ENCODE measurements at regions not wholly inside any gene's neighbourhood (a gene's known extent, or its start where the extent isn't known, plus 50 kb on each side); places are given as distances from the start of the nearest gene placed in this dataset.

GRCh38 chr18:22093731-22094357 is 75.5 kb upstream of the GATA6 start:
- Histone ChIP-seq H3K9ac (ENCODE audit: low read depth in 2 of 2, low read length in 2 of 2) (no peak overlapping the region), H3K4me3 (no peak overlapping the region), H3K27me3 (no peaks in the 10 kb centered on the region), H3K9me3 (no peaks in the 10 kb centered on the region), H3K36me3 (no peaks in the 10 kb centered on the region), H3K4me1 (no peaks in the 10 kb centered on the region), H3K27ac (no peak overlapping the region)
- no peak for DNase-seq
- TF ChIP-seq CTCF (IDR thresholded peaks at IDR 0.05), result no peak
- intact Hi-C loops (cut with DNase I), result no loop called here

- no peak overlapping the region for H3K4me3 ChIP-seq
- DNase-seq, result no peak
- H3K36me3 ChIP-seq, result no peaks in the 10 kb centered on the region
- H3K9ac ChIP-seq (ENCODE audit: low read depth in 2 of 2, low read length in 2 of 2), result no peak overlapping the region
- no peaks in the 10 kb centered on the region for H3K9me3 ChIP-seq
- no peaks in the 10 kb centered on the region for H3K4me1 ChIP-seq
- no peaks in the 10 kb centered on the region for H3K27me3 ChIP-seq
- no peak for TF ChIP-seq CTCF (IDR thresholded peaks at IDR 0.05)
- no peak overlapping the region for H3K27ac ChIP-seq
- intact Hi-C loops (cut with DNase I), result no loop called here
Observed at GRCh38 chr18:22094358-22094734, 75.0 kb upstream of the GATA6 start.

GRCh38 chr18:22098563-22098989 is 70.8 kb upstream of the GATA6 start:
- no peaks in the 10 kb centered on the region for H3K27me3 ChIP-seq
- no peak for TF ChIP-seq CTCF (IDR thresholded peaks at IDR 0.05)
- no peaks in the 10 kb centered on the region for H3K4me1 ChIP-seq
- no peak overlapping the region for H3K27ac ChIP-seq
- no peaks in the 10 kb centered on the region for H3K9me3 ChIP-seq
- H3K36me3 ChIP-seq, result no peaks in the 10 kb centered on the region
- no peak for DNase-seq
- intact Hi-C loops (cut with DNase I), result no loop called here
- H3K9ac ChIP-seq (ENCODE audit: low read depth in 2 of 2, low read length in 2 of 2), result no peak overlapping the region
- no peak overlapping the region for H3K4me3 ChIP-seq

- Histone ChIP-seq H3K27me3 (no peaks in the 10 kb centered on the region), H3K9me3 (no peaks in the 10 kb centered on the region), H3K27ac (no peak overlapping the region), H3K4me3 (no peak overlapping the region), H3K36me3 (no peaks in the 10 kb centered on the region), H3K9ac (ENCODE audit: low read depth in 2 of 2, low read length in 2 of 2) (no peak overlapping the region), H3K4me1 (no peaks in the 10 kb centered on the region)
- no peak for DNase-seq
- intact Hi-C loops (cut with DNase I), result loop anchor here (10.0 kb wide), 2 partner anchors 65 to 465 kb away; partner anchors contain the start of gene GATA6
- TF ChIP-seq CTCF (IDR thresholded peaks at IDR 0.05), result no peak
Observed at GRCh38 chr18:22099925-22100324, 69.5 kb upstream of the GATA6 start.

- no peak for TF ChIP-seq CTCF (IDR thresholded peaks at IDR 0.05)
- H3K4me1 ChIP-seq, result no peaks in the 10 kb centered on the region
- no peaks in the 10 kb centered on the region for H3K27me3 ChIP-seq
- no peaks in the 10 kb centered on the region for H3K9me3 ChIP-seq
- no peak for DNase-seq
- intact Hi-C loops (cut with DNase I), result loop anchor here (10.0 kb wide), 2 partner anchors 63 to 463 kb away; partner anchors contain the start of gene GATA6
- no peaks in the 10 kb centered on the region for H3K36me3 ChIP-seq
- no peak overlapping the region for H3K9ac ChIP-seq (ENCODE audit: low read depth in 2 of 2, low read length in 2 of 2)
- H3K4me3 ChIP-seq, result no peak overlapping the region
- no peak overlapping the region for H3K27ac ChIP-seq
Observed at GRCh38 chr18:22101731-22102130, 67.7 kb upstream of the GATA6 start.

All from colonic mucosa (tissue), 4 donors.